Lung microvascular endothelial cell (primary cell): ENCODE measurements at regions not wholly inside any gene's neighbourhood (a gene's known extent, or its start where the extent isn't known, plus 50 kb on each side); places are given as distances from the start of the nearest gene placed in this dataset.

Source experiments
- DNase-seq, 2 donors: peaks; one replicate each; pipeline versions ENCODE4 v3.0.0 to v3.0.0-alpha.2; 2010; ENCODE audit warnings: low read depth in 2 of 2

DNA sequence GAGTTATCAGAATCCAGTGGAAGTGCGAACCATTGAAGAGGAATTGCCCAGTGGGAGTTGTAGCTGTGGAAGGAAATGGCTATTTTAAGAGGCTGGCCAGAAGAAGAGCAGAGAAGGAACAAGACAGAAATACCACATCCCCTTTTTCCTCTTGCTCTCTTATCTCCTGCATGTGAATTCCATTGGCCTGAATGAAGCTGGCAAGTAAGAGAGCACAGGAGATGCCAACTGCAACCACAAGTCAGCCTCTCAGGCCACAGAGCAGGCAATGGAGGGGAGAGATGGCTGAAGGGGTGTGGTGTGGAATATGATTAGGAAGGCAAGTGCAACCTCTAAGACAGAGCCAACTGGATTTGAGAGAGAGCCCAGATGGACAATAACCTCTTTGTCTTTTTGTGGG lies 362.7 kb upstream of the IMPG1 start:
- no peak for DNase-seq

DNA sequence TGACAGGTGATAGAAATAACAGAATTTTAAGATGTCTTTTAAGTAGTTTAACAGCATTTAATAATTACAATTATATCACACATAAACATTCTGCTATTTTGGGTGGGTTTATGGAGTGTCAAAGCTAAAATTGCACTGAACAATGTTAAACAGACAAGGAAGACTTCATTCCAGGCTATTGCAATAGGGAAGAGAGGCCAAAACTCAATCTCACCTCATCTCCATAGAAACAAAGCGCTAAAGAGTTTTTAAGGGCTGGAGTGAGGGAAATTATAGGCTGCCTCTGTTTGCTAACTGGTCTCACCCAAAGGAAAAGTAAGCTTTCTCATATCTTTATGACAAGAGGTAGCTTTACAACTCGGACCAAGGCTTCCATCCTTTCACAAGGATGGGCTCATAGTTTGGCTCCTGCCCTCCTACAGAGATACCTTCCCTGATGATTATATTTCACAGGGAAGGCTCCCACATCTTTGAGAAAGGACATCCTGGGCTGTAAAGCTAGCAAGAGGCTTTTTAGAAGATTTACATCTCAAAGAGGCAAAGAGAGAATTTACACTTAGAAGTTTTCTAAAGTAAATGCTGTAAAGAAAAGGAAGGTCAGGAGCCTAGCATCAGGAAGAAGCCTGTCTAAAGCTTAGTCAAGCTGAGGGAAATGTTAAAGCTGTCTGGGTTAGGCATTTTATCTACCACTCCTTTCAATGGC lies 350.2 kb upstream of the IMPG1 start:
- no peak for DNase-seq

DNA sequence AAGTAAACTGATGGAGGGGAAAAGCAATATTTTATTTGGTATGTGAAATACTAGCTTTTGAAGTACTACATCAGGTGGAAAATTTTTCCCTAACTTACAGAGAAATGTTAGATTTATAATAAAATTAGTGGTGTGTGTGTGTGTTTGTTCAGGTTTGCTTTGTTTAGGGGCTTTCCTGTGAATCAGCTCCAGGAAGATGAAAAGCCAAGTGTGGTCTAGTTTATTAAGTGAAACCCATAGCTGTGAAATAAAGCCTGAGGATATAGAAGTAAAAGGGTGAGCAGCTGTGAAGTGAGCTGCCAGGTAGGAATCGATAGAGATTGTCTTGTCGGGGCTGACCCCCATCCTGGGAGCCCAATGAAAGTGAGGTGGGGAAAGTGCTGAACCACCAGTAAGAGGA lies 347.6 kb upstream of the IMPG1 start:
- DNase-seq = no peak

DNA sequence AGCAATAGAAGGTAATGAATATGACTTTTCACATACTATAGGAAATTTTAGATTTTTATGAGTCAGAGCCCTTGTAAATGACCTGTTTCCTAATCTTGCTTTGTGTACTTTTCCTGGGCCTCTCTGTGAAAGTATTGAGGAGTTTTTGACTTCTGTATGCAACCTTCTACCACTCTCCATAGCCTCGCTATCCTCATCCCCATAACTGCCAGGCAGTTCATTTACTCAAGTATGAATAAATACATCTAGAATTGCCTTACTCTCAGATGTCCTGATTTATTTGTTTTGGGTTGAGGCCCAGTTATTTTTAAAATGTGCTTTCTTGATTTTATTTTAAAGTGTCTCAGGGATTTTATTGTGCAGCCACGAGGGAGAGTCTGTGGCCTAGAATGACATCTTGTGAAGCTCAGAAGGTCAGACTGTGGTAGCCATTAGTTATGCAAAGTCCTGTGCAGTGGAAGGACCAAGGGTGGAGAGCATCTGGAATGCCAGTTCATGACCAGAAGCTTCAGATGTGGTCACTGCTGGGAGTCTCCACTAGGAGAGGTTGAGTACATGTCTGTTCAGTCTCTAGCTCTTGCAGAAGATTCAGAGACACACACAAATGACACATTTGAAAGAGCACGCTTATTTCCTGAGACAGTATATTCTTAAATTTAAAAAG lies 346.2 kb upstream of the IMPG1 start:
- DNase-seq = no peak

DNA sequence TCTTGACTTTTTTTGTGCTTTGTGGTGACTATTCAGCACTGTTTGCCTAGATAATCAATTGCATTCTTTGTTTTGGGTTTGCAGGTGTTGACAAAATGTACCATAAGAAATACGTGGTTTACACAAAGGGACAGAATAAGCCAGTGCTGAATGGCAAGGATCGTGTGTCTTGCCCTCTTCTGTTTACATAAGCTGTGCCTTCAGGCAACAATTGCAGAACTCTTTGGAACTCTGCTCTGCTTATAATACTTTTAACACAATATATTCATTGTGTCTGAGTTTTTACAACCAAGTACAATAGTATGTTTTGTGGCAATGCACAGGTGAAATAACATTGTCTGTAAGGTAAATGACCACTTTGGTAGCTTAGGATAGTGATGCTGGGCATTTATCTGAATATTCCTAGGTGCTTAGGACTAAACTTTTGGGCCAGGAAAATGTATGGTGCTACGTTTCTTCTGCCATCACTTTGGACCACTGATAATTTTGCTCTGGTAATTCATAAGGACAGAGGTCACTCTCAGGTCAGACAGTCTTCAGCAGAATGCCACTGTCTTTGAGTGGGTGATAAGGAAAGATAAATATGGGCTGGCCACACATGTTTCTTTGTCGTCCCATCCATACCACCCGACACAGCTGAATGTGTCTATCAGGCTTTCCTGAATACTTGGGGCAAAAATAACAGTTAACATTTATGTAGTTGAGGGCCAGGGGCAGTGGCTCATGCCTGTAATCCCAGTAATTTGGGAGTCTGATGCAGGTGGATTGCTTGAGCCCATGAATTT lies 344.6 kb upstream of the IMPG1 start:
- DNase-seq = no peak

DNA sequence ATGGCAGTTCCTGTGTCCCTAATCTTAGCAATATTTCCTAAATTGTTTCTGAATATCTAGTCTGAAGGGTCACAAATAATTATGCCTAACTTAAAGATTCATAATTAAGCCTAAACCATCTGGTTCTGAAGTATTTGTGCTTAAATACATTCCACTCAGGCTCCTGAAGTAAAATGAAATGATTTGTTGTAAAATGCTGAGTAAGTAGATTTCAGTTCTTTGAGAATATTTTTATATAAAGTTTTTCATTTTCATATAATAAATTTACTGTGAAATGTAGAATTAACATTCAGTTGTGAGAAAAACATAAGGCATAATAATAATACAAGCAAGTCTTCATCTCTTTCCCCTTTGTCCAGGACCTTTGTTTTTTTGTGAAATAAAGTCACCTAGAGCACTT lies 330.6 kb upstream of the IMPG1 start:
- no peak for DNase-seq

DNA sequence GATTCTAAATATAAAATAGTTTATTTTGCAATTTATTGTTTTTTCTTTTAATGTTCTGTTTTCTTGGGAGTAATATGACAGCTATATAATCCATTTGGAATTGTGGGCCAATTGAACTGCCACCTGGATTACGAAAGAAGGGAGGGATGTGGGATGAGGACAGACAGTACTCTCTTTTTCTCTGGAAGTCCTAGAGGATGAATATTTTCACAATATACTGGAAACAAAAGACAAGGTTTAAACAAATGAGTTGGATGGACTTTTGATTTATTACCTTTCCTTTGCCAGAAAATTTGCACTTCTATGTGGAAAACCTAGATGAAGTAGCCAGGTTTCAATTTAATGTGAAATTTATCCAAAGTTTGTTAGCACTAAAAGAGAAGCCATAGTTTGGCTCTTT lies 325.5 kb upstream of the IMPG1 start:
- no peak for DNase-seq

DNA sequence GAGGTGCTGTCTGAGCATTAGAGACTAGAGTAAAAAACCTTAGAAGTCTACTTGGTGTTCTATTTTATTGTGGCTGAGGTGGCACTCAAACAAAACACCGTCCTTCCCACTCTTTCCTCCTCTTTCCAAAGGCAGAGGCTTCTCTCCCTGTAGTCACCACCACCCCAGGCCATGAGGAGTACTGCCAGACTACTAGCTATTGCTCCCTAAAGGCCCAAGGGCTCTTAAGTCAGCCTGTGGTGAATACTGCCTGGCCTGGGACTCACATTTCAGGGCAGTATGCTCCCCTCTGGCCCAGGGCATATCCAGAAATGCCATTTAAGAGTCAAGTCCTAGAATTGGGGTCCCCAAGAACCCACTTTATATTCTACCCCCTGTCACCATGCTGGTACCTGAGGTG lies 309.7 kb upstream of the IMPG1 start:
- DNase-seq = no peak

DNA sequence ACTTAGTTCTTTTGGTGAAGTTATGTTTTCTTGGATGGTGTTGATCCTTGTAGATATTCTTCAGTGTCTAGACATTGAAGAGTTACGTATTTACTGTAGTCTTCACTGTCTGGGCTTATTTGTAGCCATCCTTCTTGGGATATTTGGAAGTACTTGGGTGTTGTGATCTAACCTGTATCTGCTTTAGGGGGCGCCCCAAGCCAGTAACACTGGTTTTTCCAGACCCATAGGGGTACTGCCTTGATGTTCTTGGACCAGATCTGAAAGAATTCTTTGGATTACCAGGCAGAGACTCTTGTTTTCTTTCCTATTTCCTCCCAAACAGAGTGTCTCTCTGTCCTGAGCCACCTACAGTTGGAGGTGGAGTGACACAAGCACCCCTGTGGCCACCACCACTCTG lies 309.1 kb upstream of the IMPG1 start:
- no peak for DNase-seq

DNA sequence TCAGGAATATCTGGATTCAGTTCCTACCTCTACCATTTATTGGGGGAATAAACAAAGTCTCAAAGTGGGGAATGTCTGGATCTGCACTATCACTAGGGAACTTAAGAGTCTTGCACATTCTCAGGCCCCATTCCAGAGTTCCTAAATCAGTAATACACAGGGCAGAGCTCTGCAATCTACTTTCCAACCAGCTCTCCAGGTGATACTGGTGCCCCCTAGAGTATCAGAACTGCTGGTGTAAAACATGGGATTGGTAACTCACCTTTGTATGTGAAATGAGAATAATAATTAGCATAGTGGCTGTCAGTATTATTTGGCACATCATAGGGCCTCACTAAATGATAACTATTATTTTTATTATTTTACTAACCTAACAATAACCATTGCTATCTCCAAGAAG lies 278.8 kb upstream of the IMPG1 start:
- peak in 1 of 2 donors; percentile 7 for DNase-seq

DNA sequence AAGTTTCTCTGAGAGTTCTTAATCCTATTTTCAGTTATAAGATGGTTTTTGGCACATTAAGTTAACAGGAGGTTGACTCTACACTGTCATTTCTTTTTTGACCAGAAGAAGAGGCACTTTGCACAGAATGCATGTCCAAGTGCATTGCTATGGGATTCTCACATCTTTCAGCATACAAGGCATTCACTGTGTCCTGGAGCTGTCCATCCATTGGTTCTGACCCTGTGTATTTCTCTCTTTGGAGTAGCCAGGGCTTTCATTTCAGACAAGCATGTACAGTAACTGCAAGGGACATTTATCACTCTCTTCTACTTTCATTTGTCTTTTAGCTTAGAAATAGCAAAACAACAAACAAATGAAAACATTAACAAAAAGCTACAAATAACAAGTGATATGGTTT lies 275.1 kb upstream of the IMPG1 start:
- DNase-seq = no peak

DNA sequence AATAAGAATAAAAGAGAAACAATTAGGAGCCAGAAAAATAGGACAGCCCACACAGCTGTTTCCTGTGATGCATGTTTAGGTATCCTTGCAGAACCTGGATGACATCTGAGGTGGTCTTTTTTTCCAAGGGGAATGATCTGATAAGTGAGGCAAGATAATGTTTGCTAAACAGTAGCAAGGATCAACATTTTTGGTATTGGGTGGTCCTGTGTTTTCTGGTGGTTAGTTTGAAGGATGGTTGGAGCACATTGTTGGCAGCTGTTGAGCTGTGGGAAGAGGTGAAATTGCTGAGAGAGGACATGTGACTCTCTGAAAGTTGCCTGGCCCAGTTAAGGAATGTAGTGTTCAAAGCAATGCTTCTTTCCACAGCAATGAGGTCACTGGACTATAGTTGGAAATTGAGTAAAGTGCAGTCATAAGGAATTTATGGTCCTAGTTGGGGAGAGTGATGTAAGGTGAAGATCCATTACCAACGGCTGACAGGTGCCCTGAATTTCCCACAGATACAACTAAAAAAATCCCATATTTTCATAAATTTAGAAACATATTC lies 270.2 kb upstream of the IMPG1 start:
- no peak for DNase-seq

DNA sequence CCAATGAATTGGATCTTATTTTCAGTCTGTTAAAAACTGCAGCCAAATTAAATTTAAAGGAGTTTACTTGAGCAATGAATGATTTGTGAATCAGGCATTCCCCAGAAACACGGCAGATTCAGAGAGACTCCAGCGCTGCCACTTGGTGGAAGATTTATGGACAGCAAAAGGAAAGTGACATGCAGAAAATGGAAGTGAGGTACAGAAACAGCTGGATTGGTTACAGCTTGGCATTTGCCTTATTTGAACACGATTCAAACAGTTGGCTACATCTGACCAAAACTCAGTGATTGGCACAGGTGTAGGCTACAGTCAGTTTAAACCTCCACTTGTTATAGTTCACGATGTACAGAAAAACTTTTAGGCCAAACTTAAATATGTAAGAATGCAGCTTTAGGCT lies 257.6 kb upstream of the IMPG1 start:
- no peak for DNase-seq

DNA sequence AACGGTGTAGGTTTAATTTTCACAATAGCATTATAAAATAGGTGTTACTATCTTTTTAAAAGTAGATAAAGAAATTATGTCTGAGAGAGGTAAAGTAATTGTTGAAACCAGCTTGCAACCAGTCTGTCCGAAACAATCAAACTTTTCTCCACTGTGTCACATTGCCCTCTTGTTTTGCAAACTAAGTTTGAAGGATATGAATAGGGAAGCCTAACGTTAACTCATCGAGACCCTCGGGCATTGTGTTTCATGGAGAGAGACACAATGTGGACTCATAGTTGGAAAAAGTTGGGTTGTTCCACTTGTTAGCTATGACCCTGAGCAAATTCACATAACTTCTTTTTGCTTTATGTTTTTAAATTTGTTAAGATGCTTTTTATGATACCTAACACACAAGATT lies 254.4 kb upstream of the IMPG1 start:
- DNase-seq = no peak
